B cell (primary cell): ENCODE measurements at regions not wholly inside any gene's neighbourhood (a gene's known extent, or its start where the extent isn't known, plus 50 kb on each side); places are given as distances from the start of the nearest gene placed in this dataset.

Source experiments
- EZH2 ChIP-seq: IDR thresholded peaks from 2 replicates; pipeline ENCODE4 v1.6.1; 2012; ENCODE audit warnings: borderline replicate concordance, low read depth, mild to moderate bottlenecking, moderate library complexity, low read length; ENCODE audit not compliant: insufficient read depth, poor library complexity, severe bottlenecking
- TF ChIP-seq, protein P1 (sequence below): fragments of 200-600 bp; IDR thresholded peaks from one replicate; pipeline ENCODE4 v1.8.0; 2022; ENCODE audit warnings: antibody characterized with exemption, mild to moderate bottlenecking

GRCh38 chr16:63157818-63158217 is 1121.6 kb upstream of the CDH8 start:
- TF ChIP-seq EZH2 = no peak
- TF ChIP-seq, protein P1, sequence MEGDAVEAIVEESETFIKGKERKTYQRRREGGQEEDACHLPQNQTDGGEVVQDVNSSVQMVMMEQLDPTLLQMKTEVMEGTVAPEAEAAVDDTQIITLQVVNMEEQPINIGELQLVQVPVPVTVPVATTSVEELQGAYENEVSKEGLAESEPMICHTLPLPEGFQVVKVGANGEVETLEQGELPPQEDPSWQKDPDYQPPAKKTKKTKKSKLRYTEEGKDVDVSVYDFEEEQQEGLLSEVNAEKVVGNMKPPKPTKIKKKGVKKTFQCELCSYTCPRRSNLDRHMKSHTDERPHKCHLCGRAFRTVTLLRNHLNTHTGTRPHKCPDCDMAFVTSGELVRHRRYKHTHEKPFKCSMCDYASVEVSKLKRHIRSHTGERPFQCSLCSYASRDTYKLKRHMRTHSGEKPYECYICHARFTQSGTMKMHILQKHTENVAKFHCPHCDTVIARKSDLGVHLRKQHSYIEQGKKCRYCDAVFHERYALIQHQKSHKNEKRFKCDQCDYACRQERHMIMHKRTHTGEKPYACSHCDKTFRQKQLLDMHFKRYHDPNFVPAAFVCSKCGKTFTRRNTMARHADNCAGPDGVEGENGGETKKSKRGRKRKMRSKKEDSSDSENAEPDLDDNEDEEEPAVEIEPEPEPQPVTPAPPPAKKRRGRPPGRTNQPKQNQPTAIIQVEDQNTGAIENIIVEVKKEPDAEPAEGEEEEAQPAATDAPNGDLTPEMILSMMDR = no peak
